GM19351 (cell line): ENCODE measurements at regions not wholly inside any gene's neighbourhood (a gene's known extent, or its start where the extent isn't known, plus 50 kb on each side); places are given as distances from the start of the nearest gene placed in this dataset.
"Not testable (repeated sequence)": the region's sequence is repeated elsewhere in the genome, so short reads cannot be mapped to it uniquely, and the experiment has no call there.

Experiments used
- ATAC-seq: cut with Tn5 transposase; IDR thresholded peaks from one replicate; pipeline ENCODE4 v1.9.1; 2021; ENCODE audit warnings: mild to moderate bottlenecking, moderate library complexity; ENCODE audit not compliant: unreplicated experiment

- ATAC-seq: peak; percentile 75
Measured at GRCh38 chr1:99062192-99062591, 57.5 kb upstream of the PLPPR5 start.

GRCh38 chr1:99069146-99069545 is 64.5 kb upstream of the PLPPR5 start:
- no peak for ATAC-seq

GRCh38 chr1:99078529-99078928 is 73.9 kb upstream of the PLPPR5 start:
- ATAC-seq: not testable (repeated sequence)

GRCh38 chr1:99082366-99082765 is 77.7 kb upstream of the PLPPR5 start:
- no peak for ATAC-seq

GRCh38 chr1:99083338-99083737 is 78.7 kb upstream of the PLPPR5 start:
- ATAC-seq: no peak

GRCh38 chr1:99084562-99084961 is 79.9 kb upstream of the PLPPR5 start:
- peak; percentile 72 for ATAC-seq

GRCh38 chr1:99086057-99086456 is 81.4 kb upstream of the PLPPR5 start:
- no peak for ATAC-seq

- no peak for ATAC-seq
Measured at GRCh38 chr1:99098589-99098988, 93.9 kb upstream of the PLPPR5 start.

- no peak for ATAC-seq
Measured at GRCh38 chr1:99106274-99106673, 101.6 kb upstream of the PLPPR5 start.

GRCh38 chr1:99107680-99108079 is 103.0 kb upstream of the PLPPR5 start:
- ATAC-seq: no peak

- no peak for ATAC-seq
Measured at GRCh38 chr1:99110140-99111041, 105.7 kb upstream of the PLPPR5 start.

GRCh38 chr1:99115231-99115630 is 110.6 kb upstream of the PLPPR5 start:
- no peak for ATAC-seq

- ATAC-seq: no peak
Measured at GRCh38 chr1:99119188-99119587, 114.5 kb upstream of the PLPPR5 start.

GRCh38 chr1:99122039-99122438 is 117.4 kb upstream of the PLPPR5 start:
- no peak for ATAC-seq

GRCh38 chr1:99123936-99124335 is 119.3 kb upstream of the PLPPR5 start:
- ATAC-seq: no peak

- no peak for ATAC-seq
Measured at GRCh38 chr1:99131546-99131945, 126.9 kb upstream of the PLPPR5 start.

GRCh38 chr1:99133756-99134500 is 129.3 kb upstream of the PLPPR5 start:
- no peak for ATAC-seq

- ATAC-seq: no peak
Measured at GRCh38 chr1:99137554-99138206, 126.6 kb upstream of the PLPPR4 start.

GRCh38 chr1:99139876-99140275 is 124.4 kb upstream of the PLPPR4 start:
- no peak for ATAC-seq

- ATAC-seq: no peak
Measured at GRCh38 chr1:99146129-99146848, 118.0 kb upstream of the PLPPR4 start.

GRCh38 chr1:99149952-99150351 is 114.3 kb upstream of the PLPPR4 start:
- no peak for ATAC-seq
